GM23338 (cell line): ENCODE measurements at regions not wholly inside any gene's neighbourhood (a gene's known extent, or its start where the extent isn't known, plus 50 kb on each side); places are given as distances from the start of the nearest gene placed in this dataset.

Experiments used
- CTCF ChIP-seq, 2 experiments: fragments of 200-600 bp in 1 of 2; sonication (generic) in 1 of 2; conservative IDR thresholded peaks; 2 replicates each; pipeline versions ENCODE4 v1.5.1 to v1.6.1; 2016 to 2017; ENCODE audit warnings: antibody characterized with exemption in 2 of 2, low read depth in 2 of 2, mild to moderate bottlenecking in 2 of 2, moderate library complexity in 1 of 2
- EZH2 ChIP-seq: fragments of 200-600 bp; sonication (generic); IDR thresholded peaks from one replicate; pipeline ENCODE4 v1.8.0; 2017; ENCODE audit warnings: antibody characterized with exemption, mild to moderate bottlenecking, low read depth; ENCODE audit not compliant: unreplicated experiment
- EZH2phosphoT487 ChIP-seq: fragments of 200-600 bp; sonication (generic); IDR thresholded peaks from one replicate; pipeline ENCODE4 v1.8.1; 2018; ENCODE audit warnings: antibody characterized with exemption; ENCODE audit not compliant: unreplicated experiment
- POLR2AphosphoS5 ChIP-seq: IDR thresholded peaks from 2 replicates; pipeline ENCODE4 v1.6.1; 2016; ENCODE audit warnings: antibody characterized with exemption, low read depth
- REST ChIP-seq: IDR thresholded peaks from one replicate; pipeline ENCODE4 v1.6.1; 2018; ENCODE audit warnings: antibody characterized with exemption; ENCODE audit not compliant: unreplicated experiment
- STAT1 ChIP-seq: IDR thresholded peaks from one replicate; pipeline ENCODE4 v1.6.1; 2016; ENCODE audit warnings: antibody characterized with exemption; ENCODE audit not compliant: unreplicated experiment

- TF ChIP-seq CTCF (conservative IDR thresholded peaks at IDR 0.05; ENCODE audit: low read depth in 2 of 2) (no peak), REST (no peak), EZH2 (no peak), POLR2AphosphoS5 (no peak), EZH2phosphoT487 (no peak), STAT1 (no peak)
These were observed 285.3 kb downstream of the ZNF608 start for GRCh38 chr5:124461157-124461556.
